ENCODE measurements at regions not wholly inside any gene's neighbourhood (a gene's known extent, or its start where the extent isn't known, plus 50 kb on each side); places are given as distances from the start of the nearest gene placed in this dataset.

GRCh38 chr15:96066126-96066525, 264.4 kb upstream of the NR2F2 start:
- DNase-seq: no peak

- no peak for DNase-seq
These were observed 263.5 kb upstream of the NR2F2 start for GRCh38 chr15:96066852-96067495.

GRCh38 chr15:96067677-96068076, 262.8 kb upstream of the NR2F2 start:
- no peak for DNase-seq

- DNase-seq: no peak
These were observed 261.6 kb upstream of the NR2F2 start for GRCh38 chr15:96068897-96069296.

- DNase-seq: no peak
These were observed 259.9 kb upstream of the NR2F2 start for GRCh38 chr15:96070636-96071035.

- no peak for DNase-seq
These were observed 257.7 kb upstream of the NR2F2 start for GRCh38 chr15:96072821-96073220.

GRCh38 chr15:96073908-96074307, 256.6 kb upstream of the NR2F2 start:
- no peak for DNase-seq

DNA sequence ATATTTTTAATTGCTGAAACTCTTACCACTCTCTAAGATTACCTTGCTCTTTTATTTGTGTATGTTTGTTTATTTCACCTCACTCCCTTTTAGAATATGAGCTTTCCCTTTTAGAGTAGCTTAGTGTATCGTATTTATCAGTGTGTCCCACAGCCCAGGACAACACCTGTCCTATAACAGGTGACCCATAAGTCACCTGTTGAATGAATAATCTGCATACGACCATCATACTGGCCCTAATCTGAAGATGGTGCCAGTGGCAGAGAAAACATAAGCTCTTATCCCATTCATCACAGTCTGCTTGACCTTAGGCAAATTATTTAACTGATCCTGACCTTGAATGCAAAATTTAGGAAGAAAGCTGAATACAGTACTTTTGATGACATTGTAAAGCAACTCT, 254.6 kb upstream of the NR2F2 start:
- no peak for DNase-seq

DNA sequence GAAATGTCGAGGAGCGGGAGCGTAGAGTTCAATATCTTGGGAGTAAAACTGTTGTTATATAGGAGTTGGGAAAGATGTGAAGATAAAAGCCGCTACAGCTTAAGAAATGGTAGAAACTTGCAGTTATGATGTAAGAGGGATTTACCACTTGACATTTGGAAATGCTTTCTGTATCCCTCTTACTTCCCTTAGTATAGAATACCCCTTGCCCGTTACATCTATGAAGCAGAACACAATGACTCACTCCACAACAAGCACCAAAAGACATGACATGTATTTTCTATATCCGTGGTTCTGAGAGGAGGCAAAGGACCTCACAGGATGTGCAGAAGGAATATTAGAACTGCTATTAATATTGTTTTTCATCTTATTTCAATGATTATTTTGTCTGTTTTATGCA, 254.2 kb upstream of the NR2F2 start:
- no peak for DNase-seq

DNA sequence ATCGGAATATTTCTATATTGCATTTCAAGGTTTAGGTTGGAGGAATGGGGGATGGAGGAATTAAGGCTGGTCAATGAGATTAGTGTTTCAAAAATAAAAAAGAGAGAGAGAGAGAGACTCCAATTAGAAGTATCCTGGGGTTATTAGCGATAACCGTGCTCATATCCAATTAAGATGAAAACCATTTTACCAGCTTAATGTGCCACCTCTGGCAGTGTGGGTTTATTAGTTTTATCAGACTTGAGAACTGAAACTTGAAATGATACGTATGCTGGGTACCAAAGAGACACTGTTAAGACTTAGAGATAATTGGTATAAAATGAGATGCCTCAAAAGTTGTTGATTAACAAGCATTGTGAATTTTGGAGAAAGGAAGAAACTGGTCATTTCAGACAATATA, 251.5 kb upstream of the NR2F2 start:
- no peak for DNase-seq

DNA sequence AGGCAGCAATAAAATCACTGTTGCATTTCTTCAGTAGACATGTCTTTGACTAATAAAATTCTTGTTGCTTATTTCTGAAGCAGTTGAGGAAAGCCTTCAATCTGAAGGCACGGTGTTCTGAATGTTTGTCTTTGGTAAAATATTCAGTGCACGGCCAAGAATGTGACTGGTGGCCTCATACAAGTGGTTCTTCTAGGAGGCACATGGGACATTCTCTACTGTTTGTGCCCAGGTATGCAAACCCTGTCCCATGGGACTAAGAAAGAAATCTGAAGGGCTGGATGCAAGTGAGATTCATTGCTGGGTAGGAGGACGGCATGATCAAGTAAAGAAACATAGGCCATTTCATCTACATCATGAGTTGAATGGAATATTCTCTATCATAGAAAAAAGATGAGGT, 250.6 kb upstream of the NR2F2 start:
- no peak for DNase-seq

DNA sequence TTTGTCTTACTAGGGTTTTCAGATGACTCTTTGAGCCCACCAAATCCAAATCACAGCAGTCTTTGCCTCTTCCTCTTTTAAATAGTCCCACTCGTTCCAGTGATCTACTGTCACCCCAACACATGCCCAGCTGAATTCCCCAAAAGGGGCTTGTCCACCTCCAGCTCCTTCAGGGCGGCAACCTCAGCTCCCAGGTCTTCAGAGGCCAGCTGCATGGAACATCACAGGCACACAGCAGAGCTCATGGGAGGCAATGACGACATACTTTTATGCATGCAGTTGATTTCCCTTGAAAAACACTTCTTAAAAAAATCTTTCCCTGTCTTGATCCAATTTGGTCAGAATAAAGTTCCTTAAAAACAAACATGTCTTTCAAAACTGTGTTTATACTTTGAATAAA, 244.3 kb upstream of the NR2F2 start:
- no peak for DNase-seq

DNA sequence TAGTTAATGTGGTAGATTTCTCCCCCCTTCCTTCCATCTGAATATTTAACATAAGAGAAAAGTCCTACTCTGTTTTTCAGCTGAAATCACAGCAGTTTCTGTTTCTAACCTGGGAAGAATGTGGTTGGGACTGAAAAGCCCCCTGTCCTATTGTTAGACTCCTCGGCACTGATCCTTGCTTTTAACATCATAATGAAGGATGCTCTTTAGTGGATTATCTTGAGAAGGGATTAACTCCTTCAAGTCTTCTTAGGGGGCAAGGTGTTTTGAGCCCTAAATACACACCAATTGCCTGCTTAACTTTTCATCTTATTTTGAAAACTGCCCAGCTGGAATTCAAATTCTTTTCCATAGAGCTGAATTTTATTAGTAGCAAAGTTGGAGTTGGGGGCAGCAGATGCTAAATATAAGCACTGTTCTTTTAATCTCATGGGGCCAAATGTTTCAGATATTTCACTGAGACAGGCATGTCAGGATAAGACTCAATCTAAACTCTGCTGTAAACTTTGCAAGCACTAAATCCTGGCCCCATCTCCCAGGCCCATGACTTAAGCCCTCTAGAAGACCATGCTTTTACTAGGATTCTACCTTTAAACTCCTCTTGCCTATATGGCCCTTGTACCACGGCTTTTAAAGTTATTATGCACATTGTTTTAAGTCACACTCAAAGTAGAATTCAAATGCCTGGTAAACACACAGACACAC, 243.2 kb upstream of the NR2F2 start:
- DNase-seq: no peak

DNA sequence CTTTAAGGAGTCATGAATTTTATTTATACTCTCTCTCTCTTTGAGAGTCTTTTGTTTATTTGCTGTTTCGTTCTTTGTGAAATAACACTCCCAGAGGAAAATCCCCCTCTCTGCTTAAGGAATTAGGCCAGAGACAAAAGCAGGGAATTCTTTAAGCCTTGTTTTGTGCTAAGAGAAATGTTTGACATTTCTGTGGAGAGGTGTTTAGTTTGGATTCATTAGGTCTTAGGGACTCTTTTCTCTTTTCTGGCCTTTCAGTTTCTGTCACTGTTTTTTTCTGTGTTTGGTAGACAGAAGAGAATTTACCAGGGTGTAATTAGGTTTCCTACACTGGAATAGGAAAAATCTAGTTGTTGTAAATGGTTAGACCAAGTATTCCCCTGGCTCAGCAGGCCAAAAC, 241.8 kb upstream of the NR2F2 start:
- DNase-seq: no peak

DNA sequence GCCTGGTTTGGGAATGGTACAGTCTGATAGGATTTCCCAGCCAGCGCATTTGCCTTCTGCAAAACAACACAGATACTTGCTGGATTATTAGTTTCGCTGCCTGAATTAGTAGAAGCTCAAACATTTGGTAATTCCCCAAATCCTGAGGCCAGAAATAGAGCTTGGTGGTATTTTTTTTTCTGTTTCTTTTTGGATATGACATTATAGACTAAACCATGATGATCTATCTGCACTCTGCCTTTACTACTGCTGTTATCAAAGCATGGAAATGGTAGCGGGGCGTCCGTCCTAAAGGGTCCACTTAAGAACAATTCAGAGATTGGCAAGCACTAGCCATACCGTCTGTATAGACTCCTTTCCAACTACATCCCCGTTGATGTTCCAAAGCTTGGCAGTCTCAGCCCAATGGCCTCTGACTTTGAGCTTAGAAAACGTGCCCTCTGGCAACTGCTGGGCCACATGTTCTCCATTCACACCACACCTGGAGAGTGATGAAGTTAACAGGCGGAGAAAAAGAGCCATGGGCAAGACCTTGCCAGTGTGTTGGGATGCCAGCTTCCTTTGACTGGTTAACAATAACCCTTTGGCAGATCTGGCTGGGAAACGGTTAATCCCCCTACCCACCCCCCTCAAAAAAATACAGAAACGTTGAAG, 241.0 kb upstream of the NR2F2 start:
- DNase-seq: no peak

DNA sequence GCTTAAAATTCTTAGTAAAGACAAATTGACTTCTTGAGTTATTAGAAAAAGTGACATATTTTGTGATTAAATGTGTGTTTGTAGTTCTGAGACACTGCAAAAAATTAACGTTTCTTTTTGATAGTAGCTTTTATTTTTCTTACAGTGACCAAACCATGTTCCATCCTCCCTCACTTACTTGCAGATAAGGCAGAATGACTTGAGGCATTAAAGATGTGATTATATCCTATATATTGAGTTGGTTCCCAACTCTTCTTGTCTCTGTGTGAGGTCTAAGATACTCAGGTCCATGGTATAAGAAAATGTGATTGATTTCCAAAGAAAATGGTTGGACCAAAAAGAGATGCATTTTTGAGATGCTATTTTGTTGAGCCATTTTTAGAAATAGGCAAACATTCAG, 238.3 kb upstream of the NR2F2 start:
- DNase-seq: no peak

- no peak for DNase-seq
These were observed 237.4 kb upstream of the NR2F2 start for GRCh38 chr15:96093063-96093462.

- DNase-seq: no peak
These were observed 232.8 kb upstream of the NR2F2 start for GRCh38 chr15:96097661-96098060.

DNA sequence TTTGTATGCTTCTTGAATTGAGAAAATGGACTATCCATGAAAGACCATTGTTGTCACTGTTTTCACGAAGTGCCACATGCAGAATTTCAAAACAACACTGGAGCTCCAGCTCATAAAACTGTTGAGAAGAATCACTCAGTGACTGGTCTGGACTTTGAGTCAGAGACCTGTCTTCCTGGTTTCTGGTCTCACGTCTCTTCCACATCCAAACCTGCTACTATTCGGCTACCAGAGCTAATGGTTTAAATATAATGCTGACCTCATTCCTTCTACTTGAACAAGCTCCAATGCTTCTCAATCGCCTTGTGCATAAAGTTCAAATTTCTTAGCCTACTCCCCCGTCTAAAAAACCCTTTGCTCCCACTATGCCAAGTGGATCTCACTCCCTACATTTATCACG, 227.9 kb upstream of the NR2F2 start:
- DNase-seq: no peak

DNA sequence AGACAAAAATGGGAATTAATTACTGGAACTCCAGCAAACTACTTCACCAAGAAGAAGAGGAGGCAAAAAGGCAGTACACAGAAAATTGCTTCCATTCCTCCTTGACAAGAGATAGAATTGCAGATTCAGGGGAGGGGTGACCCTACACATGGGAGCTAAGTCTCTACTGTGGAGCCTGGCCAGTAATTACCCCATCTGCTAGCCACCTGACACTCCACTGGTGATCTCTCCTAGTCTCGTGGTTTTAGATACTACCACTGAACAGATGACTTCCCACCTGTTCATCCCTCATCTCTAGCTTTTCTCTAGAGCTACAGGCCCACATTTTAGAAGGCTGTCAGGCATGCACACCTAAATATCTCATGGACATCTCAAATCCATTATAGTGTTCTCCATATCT, 224.3 kb upstream of the NR2F2 start:
- DNase-seq: no peak

DNA sequence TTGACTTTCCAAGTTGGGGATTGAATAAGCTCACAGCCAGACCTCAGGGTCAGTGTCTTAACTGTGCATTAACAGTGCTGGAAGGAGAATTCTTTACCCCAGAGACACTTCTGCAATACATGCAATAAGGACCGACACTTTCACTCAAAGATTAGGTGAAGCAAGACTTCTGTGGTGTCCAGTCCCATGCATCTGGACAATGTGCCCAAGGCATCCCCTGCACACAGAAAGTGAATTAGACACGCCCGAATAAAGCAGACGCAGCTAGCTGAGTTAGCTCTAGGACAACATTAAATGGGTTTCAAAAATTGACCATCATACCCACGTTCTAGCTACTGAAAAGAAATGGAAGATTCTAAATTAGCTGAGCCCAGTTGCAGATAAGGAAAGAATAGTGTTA, 223.9 kb upstream of the NR2F2 start:
- no peak for DNase-seq

DNA sequence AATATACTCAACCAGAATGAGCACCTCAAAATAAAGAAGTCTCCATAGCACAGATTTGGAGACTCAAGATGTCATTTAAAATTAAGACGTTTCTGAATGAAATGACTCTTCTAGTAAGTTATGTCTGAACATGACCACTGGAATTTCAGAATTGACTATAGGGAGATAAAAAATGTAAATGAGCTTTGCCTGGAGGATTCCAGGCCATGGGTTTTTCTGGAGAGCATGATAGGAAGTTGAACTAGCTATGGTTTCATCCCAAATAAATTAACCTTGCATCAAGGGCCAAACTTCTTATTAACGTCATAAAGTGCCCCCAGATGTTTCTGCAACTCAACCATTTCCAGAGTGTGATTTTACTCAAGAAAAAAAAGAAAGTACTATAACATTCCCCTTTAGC, 222.6 kb upstream of the NR2F2 start:
- no peak for DNase-seq

DNA sequence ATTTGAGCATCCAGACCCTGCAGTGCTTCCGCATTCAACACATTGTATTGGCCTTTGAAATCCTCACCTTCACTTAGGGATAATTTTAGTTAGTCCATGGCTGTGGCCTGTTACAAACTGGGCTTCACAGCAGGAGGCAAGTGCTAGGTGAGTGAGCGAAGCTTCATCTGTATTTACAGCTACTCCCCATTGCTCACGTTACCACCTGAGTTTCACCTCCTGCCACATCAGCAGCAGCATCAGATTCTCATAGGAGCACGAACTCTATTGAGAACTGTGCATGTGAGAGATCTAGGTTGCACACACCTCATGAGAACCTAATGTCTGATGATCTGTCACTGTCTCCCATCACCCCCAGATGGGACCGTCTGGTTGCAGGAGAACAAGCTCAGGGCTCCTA, 222.1 kb upstream of the NR2F2 start:
- no peak for DNase-seq
